ENCODE measurements at regions not wholly inside any gene's neighbourhood (a gene's known extent, or its start where the extent isn't known, plus 50 kb on each side); places are given as distances from the start of the nearest gene placed in this dataset.

- Mint-ChIP-seq H3K9me3 (no peaks in the 10 kb centered on the region), H3K36me3 (ENCODE audit: low read depth) (no peaks in the 10 kb centered on the region), H3K4me1 (ENCODE audit: low read depth) (no peaks in the 10 kb centered on the region), H3K27me3 (peaks cover 9% of the 10 kb centered on the region), H3K4me3 (no peak overlapping the region), H3K27ac (no peak overlapping the region)
- ChIA-PET CTCF (interaction anchor here (1.6 kb wide), 1 partner anchor 20 kb away, joined by 4 read pairs; no protein-coding TSS in a partner anchor), POLR2A (interaction anchor here (0.7 kb wide), 1 partner anchor 783 kb away, joined by 3 read pairs; no protein-coding TSS in a partner anchor)
- peak; percentile 56 for ATAC-seq
- DNase-seq: peak; percentile 2
- intact Hi-C loops (cut with micrococcal nuclease): no loop called here
- TF ChIP-seq CTCF (IDR thresholded peaks at IDR 0.05): no peak
Observed at GRCh38 chr9:87213948-87214347, 266.6 kb upstream of the GAS1 start.

- CTCF ChIA-PET: no interaction called here
- intact Hi-C loops (cut with micrococcal nuclease): no loop called here
- POLR2A ChIA-PET: no interaction called here
- Mint-ChIP-seq H3K4me1 (ENCODE audit: low read depth) (no peaks in the 10 kb centered on the region), H3K4me3 (no peak overlapping the region), H3K9me3 (no peaks in the 10 kb centered on the region), H3K27me3 (peaks cover 9% of the 10 kb centered on the region), H3K36me3 (ENCODE audit: low read depth) (no peaks in the 10 kb centered on the region), H3K27ac (no peak overlapping the region)
- ATAC-seq (no peak), DNase-seq (no peak)
- no peak for TF ChIP-seq CTCF (IDR thresholded peaks at IDR 0.05)
Observed at GRCh38 chr9:87214991-87215390, 267.7 kb upstream of the GAS1 start.

- intact Hi-C loops (cut with micrococcal nuclease): no loop called here
- no peak for TF ChIP-seq CTCF (IDR thresholded peaks at IDR 0.05)
- H3K27me3 Mint-ChIP-seq: peaks cover 9% of the 10 kb centered on the region
- ChIA-PET POLR2A (no interaction called here), CTCF (no interaction called here)
- no peak for ATAC-seq
- H3K27ac Mint-ChIP-seq: no peak overlapping the region
- H3K36me3 Mint-ChIP-seq (ENCODE audit: low read depth): no peaks in the 10 kb centered on the region
- no peak overlapping the region for H3K4me3 Mint-ChIP-seq
- H3K4me1 Mint-ChIP-seq (ENCODE audit: low read depth): no peaks in the 10 kb centered on the region
- DNase-seq: no peak
- H3K9me3 Mint-ChIP-seq: no peaks in the 10 kb centered on the region
Observed at GRCh38 chr9:87216036-87216435, 268.7 kb upstream of the GAS1 start.

GRCh38 chr9:87216897-87217455 lies 269.7 kb upstream of the GAS1 start:
- intact Hi-C loops (cut with micrococcal nuclease): no loop called here
- CTCF ChIA-PET: no interaction called here
- H3K27ac Mint-ChIP-seq: no peak overlapping the region
- no peaks in the 10 kb centered on the region for H3K36me3 Mint-ChIP-seq (ENCODE audit: low read depth)
- no peak overlapping the region for H3K4me3 Mint-ChIP-seq
- H3K4me1 Mint-ChIP-seq (ENCODE audit: low read depth): no peaks in the 10 kb centered on the region
- no peaks in the 10 kb centered on the region for H3K9me3 Mint-ChIP-seq
- POLR2A ChIA-PET: no interaction called here
- DNase-seq: no peak
- ATAC-seq: no peak
- peaks cover 9% of the 10 kb centered on the region for H3K27me3 Mint-ChIP-seq
- TF ChIP-seq CTCF (IDR thresholded peaks at IDR 0.05): no peak

- intact Hi-C loops (cut with micrococcal nuclease): no loop called here
- H3K27ac Mint-ChIP-seq: no peak overlapping the region
- DNase-seq: no peak
- H3K4me1 Mint-ChIP-seq (ENCODE audit: low read depth): no peaks in the 10 kb centered on the region
- TF ChIP-seq CTCF (IDR thresholded peaks at IDR 0.05): no peak
- ChIA-PET POLR2A (no interaction called here), CTCF (no interaction called here)
- H3K9me3 Mint-ChIP-seq: no peaks in the 10 kb centered on the region
- H3K36me3 Mint-ChIP-seq (ENCODE audit: low read depth): no peaks in the 10 kb centered on the region
- H3K27me3 Mint-ChIP-seq: peaks cover 3% of the 10 kb centered on the region
- no peak for ATAC-seq
- no peak overlapping the region for H3K4me3 Mint-ChIP-seq
Observed at GRCh38 chr9:87223392-87224246, 274.0 kb upstream of the DAPK1 start.

Measured in activated CD8-positive, alpha-beta T cell treated with anti-CD3 and anti-CD28 coated beads for 36 hours (primary cell).